HG03520 (cell line): ENCODE measurements at regions not wholly inside any gene's neighbourhood (a gene's known extent, or its start where the extent isn't known, plus 50 kb on each side); places are given as distances from the start of the nearest gene placed in this dataset.
A peak's percentile ranks its signal among the peaks of the same experiment; 100 is the strongest.

Source experiments
- ATAC-seq: cut with Tn5 transposase; IDR thresholded peaks from one replicate; pipeline ENCODE4 v1.9.1; 2021; ENCODE audit warnings: mild to moderate bottlenecking, moderate library complexity; ENCODE audit not compliant: unreplicated experiment

DNA sequence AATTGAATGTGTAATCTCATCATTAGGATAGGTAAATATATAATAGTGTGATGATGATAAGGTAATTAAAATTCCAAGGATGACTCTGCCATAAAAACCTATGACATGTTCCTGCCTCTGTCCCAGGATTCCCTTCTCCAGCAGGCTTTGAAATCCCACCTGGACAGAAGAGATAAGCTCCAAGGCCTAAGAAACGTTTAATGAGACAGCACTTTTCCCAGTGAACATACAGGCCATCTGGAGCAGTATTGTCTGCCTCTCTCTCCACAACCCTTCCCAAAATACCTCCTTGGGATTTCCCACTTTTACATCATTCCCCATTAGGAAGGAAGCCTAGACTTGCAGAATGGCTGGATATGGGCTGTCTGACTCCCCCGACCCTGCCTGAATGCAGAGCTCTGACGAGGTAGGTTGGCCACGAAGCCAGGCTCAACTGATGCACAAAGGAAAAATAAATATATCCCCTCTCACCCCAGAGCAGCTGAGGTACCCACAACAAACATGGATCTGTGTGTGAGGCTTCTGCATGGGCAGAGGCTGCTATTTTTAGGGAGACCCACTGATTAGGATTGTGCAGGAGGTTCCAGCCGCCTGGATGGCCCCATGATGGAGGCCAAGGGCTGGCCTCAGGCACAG, 71.0 kb downstream of the TMPRSS5 start:
- ATAC-seq, result no peak

DNA sequence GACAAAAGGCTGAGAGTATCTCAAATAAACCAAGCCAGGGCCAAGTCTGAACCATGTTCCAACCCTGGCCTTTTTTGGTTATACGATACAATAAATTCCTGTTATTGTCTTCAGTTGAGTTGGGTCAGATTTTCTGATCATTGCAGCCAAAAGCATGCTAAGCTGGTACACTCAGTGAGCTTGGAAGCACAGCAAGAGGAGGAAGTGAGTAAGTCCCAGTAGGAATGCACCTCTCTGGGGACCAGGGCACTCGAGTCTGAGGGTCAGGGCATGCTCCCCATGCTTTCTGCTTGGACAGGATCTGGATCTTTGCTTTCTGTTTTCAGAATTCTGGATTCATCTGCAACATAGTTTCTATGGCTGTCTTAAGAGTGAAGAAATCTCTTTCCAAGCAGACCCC, 73.1 kb downstream of the TMPRSS5 start:
- no peak for ATAC-seq

DNA sequence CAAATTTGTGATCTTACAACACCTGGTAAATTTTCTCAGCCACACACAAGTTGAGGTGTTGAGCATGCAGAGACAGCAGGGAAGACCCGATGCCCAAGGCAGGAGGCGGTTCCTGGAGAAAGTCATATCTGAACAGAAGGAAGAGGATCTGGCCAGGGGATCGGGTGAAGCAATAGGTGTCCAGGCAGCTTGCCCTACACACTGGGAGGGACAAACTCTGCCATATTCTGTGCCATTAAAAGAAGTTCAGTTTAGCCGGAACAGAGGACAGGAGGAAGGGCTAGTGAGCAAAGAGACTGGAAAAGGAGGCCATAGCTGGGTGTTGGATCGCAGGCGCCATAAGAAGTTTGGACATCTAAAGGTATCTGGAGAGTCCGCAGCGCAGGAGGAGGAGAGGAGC, 76.5 kb downstream of the TMPRSS5 start:
- ATAC-seq, result no peak

DNA sequence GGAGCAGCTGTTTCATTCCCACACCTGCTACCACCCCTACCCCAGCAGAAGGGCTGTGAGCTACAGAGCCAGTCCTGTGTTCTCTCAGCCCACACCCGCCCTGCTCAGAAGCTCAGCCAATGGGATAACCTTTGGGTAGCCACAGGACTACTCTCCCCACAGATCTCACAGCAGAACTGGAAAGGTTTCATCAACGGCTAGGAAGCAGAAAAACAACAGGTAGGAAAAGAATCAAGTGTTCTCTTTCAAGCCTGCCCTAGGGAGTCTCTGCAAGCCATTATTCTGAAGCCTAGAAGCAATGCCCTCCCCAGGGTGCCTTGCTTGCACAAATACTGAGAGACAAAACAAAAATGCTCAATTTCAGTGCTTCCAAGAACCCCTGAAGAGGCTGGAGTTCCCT, 77.2 kb downstream of the TMPRSS5 start:
- no peak for ATAC-seq

DNA sequence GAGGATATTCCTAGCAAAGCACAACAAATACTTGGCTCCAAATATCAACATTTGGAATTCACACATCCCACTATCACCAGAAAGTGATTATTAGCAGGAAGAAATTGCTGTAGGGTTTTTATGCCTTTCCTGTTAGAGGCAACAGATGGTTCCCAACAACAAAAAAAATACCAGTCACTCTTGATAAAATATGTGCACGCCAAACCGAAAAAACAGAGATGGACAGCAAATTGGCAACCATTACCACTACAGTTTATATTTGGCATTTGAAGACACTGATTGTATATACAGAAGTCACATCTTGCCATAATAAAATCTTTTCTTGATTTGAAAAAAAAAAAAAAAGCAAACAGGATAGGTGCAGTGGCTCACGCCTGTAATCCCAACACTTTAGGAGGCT, 78.2 kb downstream of the TMPRSS5 start:
- no peak for ATAC-seq

DNA sequence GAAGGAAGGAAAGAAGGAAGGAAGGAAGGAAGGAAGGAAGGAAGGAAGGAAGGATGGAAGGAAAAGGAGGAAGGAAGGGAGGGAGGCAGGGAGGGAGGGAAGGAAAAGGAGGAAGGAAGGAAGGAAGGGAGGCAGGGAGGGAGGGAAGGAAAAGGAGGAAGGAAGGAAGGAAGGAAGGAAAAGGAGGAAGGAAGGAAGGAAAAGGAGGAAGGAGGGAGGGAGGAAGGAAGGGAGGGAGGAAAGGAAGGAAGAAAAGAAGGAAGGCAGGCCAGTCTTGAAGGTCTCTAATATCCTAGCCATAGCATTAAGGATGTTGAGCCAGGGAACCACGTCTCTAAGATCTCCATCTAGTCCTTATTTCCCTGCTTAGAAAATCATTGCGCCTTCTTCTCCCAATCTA, 78.8 kb downstream of the TMPRSS5 start:
- ATAC-seq, result no peak

DNA sequence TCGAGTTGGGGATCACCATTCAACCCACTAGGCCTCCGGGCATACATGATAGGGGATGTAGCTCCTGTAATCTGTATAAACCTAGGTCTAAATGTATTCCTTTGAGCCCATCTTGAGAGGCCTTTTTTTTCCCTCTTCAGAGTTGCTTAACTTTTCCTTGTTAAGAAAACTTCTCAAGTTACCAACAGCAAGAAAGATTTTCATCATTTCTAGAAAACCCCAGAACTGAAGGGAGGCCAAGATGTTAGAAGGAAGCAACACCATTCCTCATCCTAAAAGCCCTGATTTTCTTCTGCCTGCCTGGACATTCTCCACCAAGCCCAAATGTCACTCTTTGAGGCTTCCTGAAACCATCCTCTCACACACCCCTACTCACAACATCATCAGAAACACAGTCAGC, 79.4 kb downstream of the TMPRSS5 start:
- ATAC-seq, result no peak

DNA sequence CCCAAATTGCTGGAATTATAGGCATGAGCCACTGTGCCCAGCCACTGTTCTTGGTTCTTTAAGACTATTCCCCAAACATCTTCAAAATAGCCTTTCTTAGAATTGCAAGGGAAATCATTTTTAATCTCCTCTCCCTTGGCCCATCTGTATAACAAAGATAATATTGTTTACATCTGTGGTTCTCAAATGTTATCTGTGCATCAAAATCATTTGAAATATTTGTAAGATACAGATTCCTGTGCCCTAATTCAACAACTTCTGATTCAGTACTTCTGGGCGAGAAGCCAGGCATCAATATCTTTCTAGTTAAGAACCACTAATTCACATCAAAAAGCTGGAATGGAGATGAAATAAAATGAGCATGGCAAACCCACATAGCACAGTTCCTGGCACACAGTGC, 83.0 kb downstream of the TMPRSS5 start:
- ATAC-seq, result no peak

DNA sequence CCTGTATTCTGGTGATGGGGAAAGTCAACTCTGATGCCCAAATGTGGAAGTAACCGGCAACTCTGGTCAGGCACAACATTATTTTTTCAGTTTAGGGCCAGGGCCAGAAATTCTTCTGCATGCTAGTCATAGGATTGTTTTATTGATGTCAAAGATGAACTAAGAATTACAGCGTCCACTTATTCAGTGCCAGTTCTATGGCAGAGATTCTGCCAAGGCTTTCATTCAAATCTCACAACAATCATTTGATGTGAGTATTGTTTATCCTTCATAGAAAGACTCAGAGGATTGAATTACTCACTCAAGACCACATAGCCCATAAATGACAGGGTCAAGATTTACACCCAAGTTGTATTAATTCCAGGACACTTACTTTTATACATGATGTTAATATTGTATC, 87.7 kb downstream of the TMPRSS5 start:
- ATAC-seq, result no peak

DNA sequence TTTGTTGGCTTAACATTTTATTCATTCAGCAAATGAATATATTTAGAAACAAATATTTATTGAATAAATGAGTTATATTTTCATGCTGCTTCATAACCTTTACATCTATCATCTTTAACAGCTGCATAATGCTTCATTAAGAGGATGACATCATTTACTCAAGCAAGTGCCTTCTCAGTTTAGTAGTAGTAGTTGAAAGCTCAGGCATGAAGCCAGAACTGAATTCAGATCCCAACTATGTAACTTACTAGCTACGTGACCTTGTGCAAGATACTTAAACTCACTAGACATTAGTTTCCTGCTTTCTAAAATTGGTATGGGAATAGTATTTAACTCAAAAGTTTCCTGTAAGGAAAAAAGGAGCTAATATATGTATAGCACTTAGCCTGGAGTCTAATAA, 90.3 kb downstream of the TMPRSS5 start:
- ATAC-seq, result no peak

DNA sequence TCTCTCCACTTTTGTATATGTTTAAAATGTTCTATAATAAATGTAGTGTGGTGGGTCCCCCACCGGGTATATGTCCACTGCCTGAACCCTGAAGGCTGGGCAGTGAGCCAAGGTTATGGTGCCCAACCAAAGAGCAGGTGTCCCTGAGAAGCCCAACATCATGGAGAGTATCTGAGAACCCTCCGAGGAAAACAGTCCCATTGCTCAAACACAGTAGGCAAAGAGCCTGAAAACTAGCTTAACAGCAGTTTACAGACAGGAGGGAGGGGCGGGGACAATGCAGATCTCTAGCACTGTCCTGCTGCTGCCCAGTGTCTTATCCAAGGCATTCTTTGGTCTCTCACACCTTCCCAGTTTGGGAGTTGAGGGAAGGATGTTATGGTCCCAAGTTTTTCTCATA, 91.0 kb downstream of the TMPRSS5 start:
- ATAC-seq, result no peak

DNA sequence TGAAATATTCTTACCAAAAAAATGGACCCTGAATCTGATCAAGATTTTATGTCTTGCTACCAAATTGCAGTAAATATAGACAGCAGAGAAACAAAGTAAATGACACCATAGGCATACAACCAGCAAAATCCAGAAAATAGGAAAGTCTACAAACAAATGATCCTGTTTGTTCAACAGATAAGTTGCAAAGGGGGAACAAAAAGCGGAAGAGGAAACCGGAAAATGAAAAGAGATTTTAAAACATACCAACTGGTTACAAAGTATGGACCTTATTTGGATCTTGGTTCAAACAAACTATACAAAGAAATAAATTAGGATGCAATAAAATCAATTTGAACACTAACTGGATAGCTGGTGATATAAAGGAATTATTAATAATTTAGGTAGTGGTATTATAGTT, 92.0 kb downstream of the TMPRSS5 start:
- no peak for ATAC-seq

DNA sequence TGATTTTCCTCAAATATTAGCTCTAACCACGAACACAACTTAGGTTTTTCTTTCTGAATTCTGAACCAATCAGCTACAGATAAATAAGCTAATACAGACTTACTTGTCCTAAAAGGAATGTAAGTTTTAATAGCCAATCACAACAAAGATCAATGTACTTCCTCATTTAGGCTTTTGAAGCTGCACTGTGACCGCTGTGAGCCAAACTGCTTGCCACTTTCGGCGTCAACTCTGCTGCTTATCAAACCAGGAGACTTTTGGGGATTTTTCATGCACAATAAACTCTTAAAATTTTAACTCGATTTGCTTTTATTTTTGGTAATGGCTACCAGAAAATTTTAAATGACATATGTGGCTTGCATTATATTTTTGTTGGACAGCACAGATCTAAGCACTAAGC, 92.5 kb downstream of the TMPRSS5 start:
- no peak for ATAC-seq

DNA sequence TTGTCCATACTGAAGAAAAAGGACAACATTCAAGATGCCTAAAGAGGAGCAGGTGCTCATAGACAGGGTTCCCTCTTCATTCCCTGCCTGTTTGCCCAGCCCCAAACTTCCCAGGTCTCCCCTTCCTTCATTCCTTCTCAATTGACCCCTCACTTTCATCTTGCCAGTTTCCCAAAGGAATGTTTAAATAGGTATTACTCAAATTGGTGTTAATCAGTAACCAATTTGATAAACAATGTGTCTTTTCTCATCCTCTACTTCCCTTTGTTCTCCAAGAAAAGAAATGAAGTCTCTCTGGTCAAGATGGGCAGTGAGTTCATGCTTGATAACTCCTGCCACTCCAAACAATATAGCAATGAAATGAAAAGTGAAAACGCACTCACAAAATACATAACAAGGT, 101.9 kb downstream of the TMPRSS5 start:
- ATAC-seq, result no peak

DNA sequence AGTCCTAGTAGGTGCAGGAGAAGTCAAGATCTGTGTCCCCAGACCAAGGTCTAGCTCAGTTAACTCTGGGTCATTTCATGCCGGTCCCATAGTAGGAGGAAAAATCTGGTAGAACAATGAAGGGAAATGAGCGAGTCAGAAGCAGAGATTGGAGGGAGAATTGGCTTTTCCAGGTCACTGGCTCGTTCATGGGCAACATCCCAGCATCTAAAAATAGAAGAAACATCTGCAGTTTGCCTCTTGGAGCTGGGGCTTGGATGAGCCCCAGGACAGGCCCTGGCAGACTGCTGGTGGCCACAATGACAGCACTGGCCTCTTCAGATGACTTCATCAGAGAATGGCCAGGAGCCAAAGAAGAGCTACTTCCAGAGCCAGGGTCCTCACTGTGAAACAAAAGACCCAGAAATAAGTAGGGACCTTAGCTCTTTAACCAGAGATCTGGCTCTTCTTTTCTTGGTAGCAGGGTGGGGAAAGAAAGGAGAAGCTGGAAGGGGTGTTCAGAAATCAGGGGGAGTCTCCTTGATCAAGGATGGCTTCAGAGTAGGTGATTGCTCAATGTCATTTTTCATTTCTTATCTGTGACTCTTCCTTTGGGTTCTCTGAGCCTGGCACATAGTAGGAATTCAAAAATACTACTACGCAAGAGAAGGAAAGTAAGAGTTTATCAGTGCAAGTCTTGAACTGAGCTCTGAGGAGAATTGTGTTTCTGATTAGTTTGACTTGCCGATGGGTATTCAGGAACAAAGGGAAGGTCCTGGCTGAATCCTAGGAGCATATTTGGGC, 102.6 kb downstream of the TMPRSS5 start:
- no peak for ATAC-seq

DNA sequence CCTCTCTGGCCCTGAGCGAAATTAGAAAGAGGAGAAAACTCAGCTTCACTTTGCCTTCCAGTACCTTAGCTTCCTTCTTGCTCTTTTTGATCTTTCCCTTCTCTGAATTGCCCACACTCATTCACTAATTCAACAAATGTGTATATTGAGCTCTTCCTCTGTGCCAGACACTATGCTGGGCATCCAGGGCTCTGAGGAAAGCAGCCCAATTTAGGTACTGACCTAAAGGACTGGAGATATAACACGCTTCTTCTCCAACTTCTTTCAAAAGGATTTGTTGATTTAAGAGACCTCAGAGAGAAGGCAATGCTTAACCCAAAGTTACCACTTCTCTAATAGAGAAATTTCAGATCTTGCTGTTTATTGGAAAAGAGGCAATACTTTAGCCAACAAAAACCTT, 103.6 kb downstream of the TMPRSS5 start:
- no peak for ATAC-seq

DNA sequence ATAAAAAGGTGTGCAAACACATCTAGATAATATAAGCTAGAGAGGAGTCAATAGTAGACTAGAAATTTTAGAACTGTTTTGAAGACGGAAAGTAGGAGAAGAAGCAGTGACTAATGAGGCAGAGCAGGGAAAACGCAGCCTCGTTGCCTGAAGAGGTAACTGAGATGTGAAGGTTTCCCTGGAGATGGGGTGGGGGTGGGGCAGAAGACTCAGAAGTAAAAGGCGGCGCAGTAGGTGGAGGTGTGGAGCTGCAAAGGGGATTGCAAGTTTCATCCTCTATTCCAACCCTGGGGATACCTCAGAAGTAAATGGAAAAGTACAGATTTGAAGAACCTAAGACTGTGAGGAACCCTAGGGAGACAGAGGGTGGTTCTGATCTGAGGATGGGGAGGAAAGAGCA, 109.5 kb downstream of the TMPRSS5 start:
- no peak for ATAC-seq

DNA sequence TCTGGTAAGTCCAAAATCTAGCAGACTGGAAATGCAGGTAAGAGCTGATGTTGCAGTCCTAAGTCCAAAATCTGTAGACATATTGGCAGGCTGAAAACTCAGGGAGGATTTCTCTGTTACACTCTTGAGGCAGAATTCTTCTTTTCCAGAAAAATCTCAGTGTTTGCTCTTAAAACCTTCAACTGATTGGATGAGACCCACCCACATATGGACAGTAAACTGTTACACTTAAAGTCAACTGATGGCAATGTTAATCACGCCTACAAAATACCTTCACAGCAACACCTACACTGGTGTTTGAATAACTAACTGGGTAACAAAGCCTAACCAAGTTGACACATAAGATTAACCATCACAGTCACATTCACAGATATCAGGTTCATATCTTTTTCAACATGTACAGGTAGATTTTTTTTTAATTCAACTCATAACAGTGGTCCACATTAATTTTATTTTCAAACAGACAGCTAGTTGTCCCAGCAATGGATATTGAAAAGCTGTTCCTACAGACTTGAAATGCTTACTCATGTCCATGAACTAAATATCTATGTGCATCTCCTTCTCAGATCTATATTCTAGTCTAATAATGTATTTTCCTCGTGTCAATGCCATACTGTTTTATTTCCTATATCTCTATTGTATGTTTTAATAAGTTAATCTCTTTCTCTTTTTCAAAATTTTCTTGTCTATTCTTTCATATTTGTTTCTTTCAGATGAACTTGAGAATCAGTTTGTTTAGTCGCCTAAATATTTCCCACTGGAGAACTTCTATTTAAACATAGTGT, 110.1 kb downstream of the TMPRSS5 start:
- no peak for ATAC-seq

DNA sequence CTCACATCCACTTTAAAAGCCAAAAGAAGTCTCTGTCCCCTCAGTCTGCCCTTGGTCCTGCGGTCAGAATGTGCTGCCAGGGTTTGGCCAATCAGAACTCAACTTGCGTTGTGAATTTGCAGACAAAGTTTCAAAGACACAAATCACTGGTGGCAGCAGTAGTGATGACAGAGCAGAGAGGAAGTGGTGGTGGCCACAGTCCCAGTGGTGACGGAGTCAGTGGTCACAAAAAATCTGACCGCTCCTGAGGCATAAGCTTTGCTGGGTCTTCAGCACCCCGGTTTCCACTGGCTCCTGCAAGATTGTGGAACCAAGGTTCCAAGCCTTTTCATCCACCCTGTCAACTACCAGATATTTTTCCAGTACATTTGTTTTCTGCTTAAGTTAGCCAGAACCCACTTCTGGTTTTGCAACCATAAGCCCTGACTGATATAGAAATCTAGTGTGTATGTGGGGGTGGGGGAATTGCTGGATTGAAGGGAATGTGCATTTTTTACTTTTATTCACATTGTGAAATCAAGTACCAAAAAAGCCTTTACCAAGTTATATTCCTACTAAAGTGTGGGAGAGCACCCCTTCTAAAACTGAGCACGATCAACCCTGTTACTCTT, 112.3 kb downstream of the TMPRSS5 start:
- peak; percentile 87 for ATAC-seq

DNA sequence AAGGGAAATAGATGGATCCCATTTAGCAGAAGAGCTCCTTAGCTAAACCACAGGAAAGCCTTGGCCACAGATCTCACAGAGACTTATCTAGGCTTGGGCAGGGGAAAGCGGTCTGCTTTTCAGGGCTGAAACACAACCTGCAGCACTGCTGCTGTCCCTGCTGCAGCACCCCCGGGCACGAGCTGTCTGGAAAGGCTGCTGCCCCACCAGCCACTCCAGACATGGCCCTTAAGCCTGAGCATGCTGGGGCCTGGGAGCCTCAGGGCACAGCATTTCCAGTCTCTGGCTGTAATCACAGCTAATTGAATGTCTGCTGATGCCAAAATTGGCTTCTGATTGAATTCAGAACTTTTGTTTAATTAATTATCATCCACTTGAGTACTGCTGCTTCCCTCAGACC, 115.0 kb downstream of the TMPRSS5 start:
- no peak for ATAC-seq

DNA sequence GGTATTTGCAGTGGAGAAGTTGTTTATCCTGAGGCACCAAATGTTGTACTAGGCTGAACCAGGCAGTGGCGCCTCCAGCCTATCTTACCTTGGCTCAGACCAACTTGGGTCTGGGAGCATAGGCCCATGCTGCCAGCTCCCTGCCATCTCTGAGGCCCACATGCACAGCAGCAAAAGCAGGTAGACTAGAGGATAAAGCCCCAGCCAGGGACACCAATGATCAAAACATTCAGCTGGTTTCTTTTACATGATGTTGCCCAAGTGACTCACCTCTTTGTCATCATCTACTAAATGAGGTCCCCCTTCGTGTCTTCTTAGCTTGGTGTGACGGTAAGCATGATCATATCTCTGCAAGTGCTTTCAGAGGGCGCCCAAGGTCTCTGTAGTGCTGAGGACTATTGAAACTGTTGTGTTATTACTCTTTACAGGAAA, 112.1 kb upstream of the DRD2 start:
- peak; percentile 92 for ATAC-seq

DNA sequence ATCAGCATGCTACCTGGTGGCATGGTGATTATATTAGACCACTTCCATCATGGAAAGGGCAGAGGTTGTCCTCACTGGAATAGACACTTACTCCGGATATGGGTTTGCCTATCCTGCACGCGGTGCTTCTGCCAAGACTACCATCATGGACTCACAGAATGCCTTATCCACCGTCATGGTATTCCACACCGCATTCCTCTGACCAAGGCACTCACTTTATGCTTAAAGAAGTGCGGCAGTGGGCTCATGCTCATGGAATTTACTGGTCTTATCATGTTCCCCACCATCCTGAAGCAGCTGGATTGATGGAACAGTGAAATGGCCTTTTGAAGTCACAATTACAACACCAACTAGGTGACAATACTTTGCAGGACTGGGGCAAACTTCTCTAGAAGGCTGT, 109.2 kb upstream of the DRD2 start:
- ATAC-seq, result no peak
